GM12878 (cell line): ENCODE measurements at regions not wholly inside any gene's neighbourhood (a gene's known extent, or its start where the extent isn't known, plus 50 kb on each side); places are given as distances from the start of the nearest gene placed in this dataset.

Source experiments
- ATAC-seq: fragments of 200-7000 bp; cut with Tn5 transposase; 3 replicates; pipeline ENCODE4 v1.9.1; 2020; ENCODE audit warnings: mild to moderate bottlenecking, moderate library complexity
- BruUV-seq: library from RNA; stranded (reverse); fragments of 400-500 nt; replicated peaks from 2 replicates; lab custom pipeline; 2021; lab: Mats Ljungman, UMichigan
- CTCF ChIA-PET: fragments of 300-600 bp; sonication (Branson Sonifier 250); formaldehyde crosslinking; extraction: SDS; loops from one replicate; lab custom pipeline; 2021; ENCODE audit warnings: inconsistent platforms; lab: Yijun Ruan, JAX
- POLR2A ChIA-PET: fragments of 350-600 bp; formaldehyde crosslinking; extraction: SDS; loops from one replicate; lab custom pipeline; 2021; ENCODE audit warnings: inconsistent platforms; lab: Charles Lee
- RAD21 ChIA-PET: fragments of 300-600 bp; sonication (Branson Sonifier 250); formaldehyde crosslinking; loops from one replicate; lab custom pipeline; 2023; ENCODE audit warnings: antibody characterized with exemption; ENCODE audit not compliant: unreplicated experiment; lab: Charles Lee
- SMC1A ChIA-PET: fragments of 300-600 bp; sonication (Branson Sonifier 250); formaldehyde crosslinking; loops from one replicate; lab custom pipeline; 2023; ENCODE audit not compliant: unreplicated experiment, uncharacterized antibody; lab: Charles Lee
- DNase-seq: peaks from one replicate; pipeline ENCODE4 v3.0.0-alpha.2; 2011; ENCODE audit warnings: low read depth, low spot score
- FAIRE-seq: peaks from 3 replicates; lab custom pipeline; 2011; peaks lifted over from hg19 to GRCh38; lab: Jason Lieb, UNC
- H2AFZ ChIP-seq: 2 replicates; pipeline ENCODE4 v1.6.0; 2011; ENCODE audit warnings: low read depth, low read length, control low read depth; ENCODE audit not compliant: control insufficient read depth
- H3K27ac ChIP-seq: 2 replicates; pipeline ENCODE4 v1.5.1; 2011; ENCODE audit warnings: control low read depth; ENCODE audit not compliant: control insufficient read depth, insufficient read depth
- H3K27me3 ChIP-seq, 2 experiments: replicated peaks in 1 of 2; 2 replicates each; pipeline versions ENCODE4 v1.6.0 to v1.6.1; 2011; ENCODE audit warnings: low read length in 1 of 2; ENCODE audit not compliant: control insufficient read depth in 2 of 2, insufficient read depth in 2 of 2
- H3K36me3 ChIP-seq, 2 experiments: 2 replicates each; pipeline ENCODE4 v1.5.1; 2011; ENCODE audit warnings: low read length in 1 of 2; ENCODE audit not compliant: control insufficient read depth in 2 of 2, insufficient read depth in 2 of 2
- H3K4me1 ChIP-seq: 2 replicates; pipeline ENCODE4 v1.6.1; 2011; ENCODE audit warnings: mild to moderate bottlenecking, low read length, moderate library complexity, mixed read lengths; ENCODE audit not compliant: control insufficient read depth, insufficient read depth
- H3K4me2 ChIP-seq: 2 replicates; pipeline ENCODE4 v1.6.0; 2011; ENCODE audit warnings: control low read depth; ENCODE audit not compliant: control insufficient read depth, insufficient read depth
- H3K4me3 ChIP-seq: fragments of 200-600 bp; sonication (generic); 2 replicates; pipeline ENCODE4 v1.5.1; 2016
- H3K79me2 ChIP-seq: 2 replicates; pipeline ENCODE4 v1.6.0; 2011; ENCODE audit warnings: low read length; ENCODE audit not compliant: control insufficient read depth, insufficient read depth
- H3K9ac ChIP-seq: 2 replicates; pipeline ENCODE4 v1.8.0; 2011; ENCODE audit warnings: low read length, control low read depth, mixed read lengths; ENCODE audit not compliant: control insufficient read depth, insufficient read depth
- H3K9me3 ChIP-seq: replicated peaks from 3 replicates; pipeline ENCODE4 v1.5.1; 2011; ENCODE audit warnings: mild to moderate bottlenecking, low read length; ENCODE audit not compliant: control insufficient read depth, insufficient read depth
- H4K20me1 ChIP-seq: 2 replicates; pipeline ENCODE4 v1.6.0; 2011; ENCODE audit not compliant: control insufficient read depth, insufficient read depth
- CHD4 ChIP-seq: fragments of 200-600 bp; sonication (generic); IDR thresholded peaks from 2 replicates; pipeline ENCODE4 v1.6.1; 2016; ENCODE audit warnings: mild to moderate bottlenecking
- DPF2 ChIP-seq: fragments of 450-650 bp; IDR thresholded peaks from 2 replicates; pipeline ENCODE4 v1.6.1; 2017; ENCODE audit warnings: mild to moderate bottlenecking
- FOXM1 ChIP-seq: IDR thresholded peaks from 2 replicates; pipeline ENCODE4 v1.6.1; 2012; ENCODE audit warnings: low read depth, mild to moderate bottlenecking, inconsistent platforms, low read length, moderate library complexity
- MEF2A ChIP-seq: IDR thresholded peaks from 2 replicates; pipeline ENCODE4 v1.6.1; 2011; ENCODE audit warnings: low read depth, mild to moderate bottlenecking, low read length, moderate library complexity; ENCODE audit not compliant: insufficient read depth
- MTA3 ChIP-seq: IDR thresholded peaks from 2 replicates; pipeline ENCODE4 v1.6.1; 2012; ENCODE audit warnings: low read length, inconsistent platforms, borderline replicate concordance
- NFYB ChIP-seq: IDR thresholded peaks from 2 replicates; pipeline ENCODE4 v1.6.1; 2011; ENCODE audit warnings: low read depth, mild to moderate bottlenecking, low read length, improper control_type of control experiment, moderate library complexity; ENCODE audit not compliant: insufficient read depth
- NR2C1 ChIP-seq: fragments of 450-650 bp; IDR thresholded peaks from 2 replicates; pipeline ENCODE4 v1.6.1; 2017; ENCODE audit warnings: antibody characterized with exemption, mild to moderate bottlenecking, moderate library complexity
- POLR2AphosphoS2 ChIP-seq: IDR thresholded peaks from 2 replicates; pipeline ENCODE4 v1.6.1; 2011; ENCODE audit warnings: low read depth, mild to moderate bottlenecking, low read length, improper control_type of control experiment, moderate library complexity
- SIX5 ChIP-seq: IDR thresholded peaks from 2 replicates; pipeline ENCODE4 v1.6.1; 2011; ENCODE audit warnings: mild to moderate bottlenecking, low read depth, low read length, moderate library complexity; ENCODE audit not compliant: severe bottlenecking
- SKIL ChIP-seq: fragments of 450-650 bp; IDR thresholded peaks from 2 replicates; pipeline ENCODE4 v1.6.1; 2017; ENCODE audit warnings: mild to moderate bottlenecking, low read depth, inconsistent platforms; ENCODE audit not compliant: poor library complexity, severe bottlenecking
- USF2 ChIP-seq: IDR thresholded peaks from 2 replicates; pipeline ENCODE4 v1.6.1; 2011; ENCODE audit warnings: low read depth, low read length, improper control_type of control experiment, borderline replicate concordance
- ZNF217 ChIP-seq: fragments of 450-650 bp; IDR thresholded peaks from 2 replicates; pipeline ENCODE4 v1.6.1; 2017; ENCODE audit warnings: antibody characterized with exemption, mild to moderate bottlenecking
- WGBS: methylation state at CpG from one replicate; pipeline ENCODE4 v1.1.6; 2016; ENCODE audit warnings: low lambda C conversion rate; ENCODE audit not compliant: insufficient replicate concordance, insufficient coverage; ENCODE audit errors: missing lambda C conversion rate; 5-methylcytosine and 5-hydroxymethylcytosine counted together
- in situ Hi-C: fragments of 300-500 bp; cut with MboI; formaldehyde crosslinking; loops from 9 replicates; pipeline ENCODE4 v1.14.3; 2018; ENCODE audit warnings: mixed read lengths
- intact Hi-C: fragments of 100-400 bp; cut with micrococcal nuclease; formaldehyde crosslinking; loops from one replicate; pipeline ENCODE4 v1.14.2; 2022; ENCODE audit not compliant: unreplicated experiment
- TF ChIP-seq, protein P1 (sequence below): IDR thresholded peaks from 2 replicates; pipeline ENCODE4 v1.6.1; 2011; ENCODE audit warnings: mild to moderate bottlenecking, low read depth, low read length, moderate library complexity; ENCODE audit not compliant: insufficient replicate concordance
- TF ChIP-seq, protein P2 (sequence below): fragments of 450-650 bp; conservative IDR thresholded peaks from 2 replicates; pipeline ENCODE4 v1.6.1; 2017; ENCODE audit warnings: mild to moderate bottlenecking, moderate library complexity
- TF ChIP-seq, protein P3 (sequence below): fragments of 450-650 bp; IDR thresholded peaks from 2 replicates; pipeline ENCODE4 v1.6.1; 2017; ENCODE audit warnings: mild to moderate bottlenecking, moderate library complexity

DNA sequence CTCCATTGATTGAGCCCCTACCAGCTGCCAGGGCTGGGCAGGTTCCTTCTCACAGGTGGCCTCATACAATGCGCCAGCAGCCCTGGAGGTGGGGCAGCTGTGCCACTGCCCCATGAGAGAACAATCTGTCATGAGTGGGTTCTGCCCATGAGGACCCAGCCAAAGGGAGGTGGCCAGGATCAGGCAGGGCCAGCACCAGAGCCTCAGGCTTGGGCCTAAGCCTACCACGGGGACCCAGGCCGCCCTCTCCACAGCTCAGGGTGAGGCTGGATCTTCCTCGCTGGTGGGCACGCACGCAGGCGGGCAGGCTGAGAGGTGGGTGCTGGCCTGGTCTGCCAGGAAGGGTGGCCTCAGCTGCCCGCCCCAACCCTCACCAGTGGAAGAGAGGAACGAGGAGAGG, 110.7 kb downstream of the KIF26A start:
- H3K27me3 ChIP-seq, result no peaks in the 10 kb centered on the region
- H4K20me1 ChIP-seq, result no peaks in the 10 kb centered on the region
- no peaks in the 10 kb centered on the region for H3K79me2 ChIP-seq
- intact Hi-C loops, result no loop called here
- ChIA-PET CTCF (no interaction called here), SMC1A (no interaction called here), POLR2A (no interaction called here), RAD21 (no interaction called here)
- no peak overlapping the region for H3K27ac ChIP-seq
- ATAC-seq (no peak), FAIRE-seq (no peak), DNase-seq (no peak)
- no peak overlapping the region for H2AFZ ChIP-seq
- WGBS, result 52% methylated on average over 8 of the region's 9 CpGs
- no peaks in the 10 kb centered on the region; the same call in 2 of the 3 replicates for H3K9me3 ChIP-seq
- no peaks in the 10 kb centered on the region for H3K4me1 ChIP-seq
- no TSS peak for BruUV-seq
- H3K36me3 ChIP-seq, result no peaks in the 10 kb centered on the region
- H3K4me2 ChIP-seq, result no peak overlapping the region
- no peak overlapping the region for H3K9ac ChIP-seq
- in situ Hi-C loops, result no loop called here
- no peak overlapping the region for H3K4me3 ChIP-seq
- TF ChIP-seq SIX5 (no peak), MEF2A (no peak), NR2C1 (no peak), POLR2AphosphoS2 (no peak), DPF2 (no peak), USF2 (no peak), MTA3 (no peak), SKIL (no peak), CHD4 (no peak), ZNF217 (no peak), NFYB (no peak), FOXM1 (no peak)
- TF ChIP-seq, protein P1, sequence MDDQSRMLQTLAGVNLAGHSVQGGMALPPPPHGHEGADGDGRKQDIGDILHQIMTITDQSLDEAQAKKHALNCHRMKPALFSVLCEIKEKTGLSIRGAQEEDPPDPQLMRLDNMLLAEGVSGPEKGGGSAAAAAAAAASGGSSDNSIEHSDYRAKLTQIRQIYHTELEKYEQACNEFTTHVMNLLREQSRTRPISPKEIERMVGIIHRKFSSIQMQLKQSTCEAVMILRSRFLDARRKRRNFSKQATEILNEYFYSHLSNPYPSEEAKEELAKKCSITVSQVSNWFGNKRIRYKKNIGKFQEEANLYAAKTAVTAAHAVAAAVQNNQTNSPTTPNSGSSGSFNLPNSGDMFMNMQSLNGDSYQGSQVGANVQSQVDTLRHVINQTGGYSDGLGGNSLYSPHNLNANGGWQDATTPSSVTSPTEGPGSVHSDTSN, result no peak
- TF ChIP-seq, protein P2, sequence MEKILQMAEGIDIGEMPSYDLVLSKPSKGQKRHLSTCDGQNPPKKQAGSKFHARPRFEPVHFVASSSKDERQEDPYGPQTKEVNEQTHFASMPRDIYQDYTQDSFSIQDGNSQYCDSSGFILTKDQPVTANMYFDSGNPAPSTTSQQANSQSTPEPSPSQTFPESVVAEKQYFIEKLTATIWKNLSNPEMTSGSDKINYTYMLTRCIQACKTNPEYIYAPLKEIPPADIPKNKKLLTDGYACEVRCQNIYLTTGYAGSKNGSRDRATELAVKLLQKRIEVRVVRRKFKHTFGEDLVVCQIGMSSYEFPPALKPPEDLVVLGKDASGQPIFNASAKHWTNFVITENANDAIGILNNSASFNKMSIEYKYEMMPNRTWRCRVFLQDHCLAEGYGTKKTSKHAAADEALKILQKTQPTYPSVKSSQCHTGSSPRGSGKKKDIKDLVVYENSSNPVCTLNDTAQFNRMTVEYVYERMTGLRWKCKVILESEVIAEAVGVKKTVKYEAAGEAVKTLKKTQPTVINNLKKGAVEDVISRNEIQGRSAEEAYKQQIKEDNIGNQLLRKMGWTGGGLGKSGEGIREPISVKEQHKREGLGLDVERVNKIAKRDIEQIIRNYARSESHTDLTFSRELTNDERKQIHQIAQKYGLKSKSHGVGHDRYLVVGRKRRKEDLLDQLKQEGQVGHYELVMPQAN, result no peak
- TF ChIP-seq, protein P3, sequence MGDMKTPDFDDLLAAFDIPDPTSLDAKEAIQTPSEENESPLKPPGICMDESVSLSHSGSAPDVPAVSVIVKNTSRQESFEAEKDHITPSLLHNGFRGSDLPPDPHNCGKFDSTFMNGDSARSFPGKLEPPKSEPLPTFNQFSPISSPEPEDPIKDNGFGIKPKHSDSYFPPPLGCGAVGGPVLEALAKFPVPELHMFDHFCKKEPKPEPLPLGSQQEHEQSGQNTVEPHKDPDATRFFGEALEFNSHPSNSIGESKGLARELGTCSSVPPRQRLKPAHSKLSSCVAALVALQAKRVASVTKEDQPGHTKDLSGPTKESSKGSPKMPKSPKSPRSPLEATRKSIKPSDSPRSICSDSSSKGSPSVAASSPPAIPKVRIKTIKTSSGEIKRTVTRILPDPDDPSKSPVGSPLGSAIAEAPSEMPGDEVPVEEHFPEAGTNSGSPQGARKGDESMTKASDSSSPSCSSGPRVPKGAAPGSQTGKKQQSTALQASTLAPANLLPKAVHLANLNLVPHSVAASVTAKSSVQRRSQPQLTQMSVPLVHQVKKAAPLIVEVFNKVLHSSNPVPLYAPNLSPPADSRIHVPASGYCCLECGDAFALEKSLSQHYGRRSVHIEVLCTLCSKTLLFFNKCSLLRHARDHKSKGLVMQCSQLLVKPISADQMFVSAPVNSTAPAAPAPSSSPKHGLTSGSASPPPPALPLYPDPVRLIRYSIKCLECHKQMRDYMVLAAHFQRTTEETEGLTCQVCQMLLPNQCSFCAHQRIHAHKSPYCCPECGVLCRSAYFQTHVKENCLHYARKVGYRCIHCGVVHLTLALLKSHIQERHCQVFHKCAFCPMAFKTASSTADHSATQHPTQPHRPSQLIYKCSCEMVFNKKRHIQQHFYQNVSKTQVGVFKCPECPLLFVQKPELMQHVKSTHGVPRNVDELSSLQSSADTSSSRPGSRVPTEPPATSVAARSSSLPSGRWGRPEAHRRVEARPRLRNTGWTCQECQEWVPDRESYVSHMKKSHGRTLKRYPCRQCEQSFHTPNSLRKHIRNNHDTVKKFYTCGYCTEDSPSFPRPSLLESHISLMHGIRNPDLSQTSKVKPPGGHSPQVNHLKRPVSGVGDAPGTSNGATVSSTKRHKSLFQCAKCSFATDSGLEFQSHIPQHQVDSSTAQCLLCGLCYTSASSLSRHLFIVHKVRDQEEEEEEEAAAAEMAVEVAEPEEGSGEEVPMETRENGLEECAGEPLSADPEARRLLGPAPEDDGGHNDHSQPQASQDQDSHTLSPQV, result no peak
